Suprapubic skin (tissue), 3 donors: ENCODE measurements at regions not wholly inside any gene's neighbourhood (a gene's known extent, or its start where the extent isn't known, plus 50 kb on each side); places are given as distances from the start of the nearest gene placed in this dataset.

Experiments
- CTCF ChIP-seq, 2 donors: fragments of 200-600 bp in 1 of 2; fragments of 450-650 bp in 1 of 2; sonication (generic) in 1 of 2; IDR thresholded peaks; one replicate each; pipeline ENCODE4 v1.5.1; 2016 to 2019; ENCODE audit warnings: antibody characterized with exemption in 2 of 2, mild to moderate bottlenecking in 1 of 2, moderate library complexity in 1 of 2
- EP300 ChIP-seq: sonication (generic); formaldehyde crosslinking; IDR thresholded peaks from one replicate; pipeline ENCODE4 v1.6.1; 2017; ENCODE audit warnings: antibody characterized with exemption

- TF ChIP-seq CTCF (IDR thresholded peaks at IDR 0.05) = no peak
- no peak for TF ChIP-seq EP300
These were observed 51.5 kb upstream of the CAND1 start for GRCh38 chr12:67217647-67218046.
